ENCODE measurements at regions not wholly inside any gene's neighbourhood (a gene's known extent, or its start where the extent isn't known, plus 50 kb on each side); places are given as distances from the start of the nearest gene placed in this dataset.

DNA sequence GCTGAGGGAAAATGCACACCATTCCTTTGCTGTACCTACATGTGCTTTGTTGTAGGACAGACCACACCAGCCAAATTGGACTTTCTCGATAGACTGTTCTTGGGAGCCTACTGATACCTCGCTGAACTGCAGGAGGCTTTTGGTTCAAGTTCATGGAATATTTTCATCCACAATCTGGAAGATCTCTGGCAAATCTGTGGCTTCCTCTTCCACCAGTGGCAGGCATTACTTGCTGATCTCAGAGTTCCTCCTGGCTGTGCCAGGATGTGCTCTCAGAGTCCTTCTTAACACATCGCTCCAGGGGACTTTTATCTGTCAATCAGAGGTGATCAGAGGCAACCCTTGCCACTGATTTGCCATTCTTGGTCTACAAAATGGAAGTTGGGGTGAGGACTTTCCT is 87.7 kb downstream of the PTGR3 start:
- no peak for TF ChIP-seq CHD2 (IDR thresholded peaks at IDR 0.05; ENCODE audit: low read length, partially characterized antibody)
- TF ChIP-seq, protein P1, sequence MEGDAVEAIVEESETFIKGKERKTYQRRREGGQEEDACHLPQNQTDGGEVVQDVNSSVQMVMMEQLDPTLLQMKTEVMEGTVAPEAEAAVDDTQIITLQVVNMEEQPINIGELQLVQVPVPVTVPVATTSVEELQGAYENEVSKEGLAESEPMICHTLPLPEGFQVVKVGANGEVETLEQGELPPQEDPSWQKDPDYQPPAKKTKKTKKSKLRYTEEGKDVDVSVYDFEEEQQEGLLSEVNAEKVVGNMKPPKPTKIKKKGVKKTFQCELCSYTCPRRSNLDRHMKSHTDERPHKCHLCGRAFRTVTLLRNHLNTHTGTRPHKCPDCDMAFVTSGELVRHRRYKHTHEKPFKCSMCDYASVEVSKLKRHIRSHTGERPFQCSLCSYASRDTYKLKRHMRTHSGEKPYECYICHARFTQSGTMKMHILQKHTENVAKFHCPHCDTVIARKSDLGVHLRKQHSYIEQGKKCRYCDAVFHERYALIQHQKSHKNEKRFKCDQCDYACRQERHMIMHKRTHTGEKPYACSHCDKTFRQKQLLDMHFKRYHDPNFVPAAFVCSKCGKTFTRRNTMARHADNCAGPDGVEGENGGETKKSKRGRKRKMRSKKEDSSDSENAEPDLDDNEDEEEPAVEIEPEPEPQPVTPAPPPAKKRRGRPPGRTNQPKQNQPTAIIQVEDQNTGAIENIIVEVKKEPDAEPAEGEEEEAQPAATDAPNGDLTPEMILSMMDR (IDR thresholded peaks at IDR 0.05), result no peak
- TF ChIP-seq, protein P2, sequence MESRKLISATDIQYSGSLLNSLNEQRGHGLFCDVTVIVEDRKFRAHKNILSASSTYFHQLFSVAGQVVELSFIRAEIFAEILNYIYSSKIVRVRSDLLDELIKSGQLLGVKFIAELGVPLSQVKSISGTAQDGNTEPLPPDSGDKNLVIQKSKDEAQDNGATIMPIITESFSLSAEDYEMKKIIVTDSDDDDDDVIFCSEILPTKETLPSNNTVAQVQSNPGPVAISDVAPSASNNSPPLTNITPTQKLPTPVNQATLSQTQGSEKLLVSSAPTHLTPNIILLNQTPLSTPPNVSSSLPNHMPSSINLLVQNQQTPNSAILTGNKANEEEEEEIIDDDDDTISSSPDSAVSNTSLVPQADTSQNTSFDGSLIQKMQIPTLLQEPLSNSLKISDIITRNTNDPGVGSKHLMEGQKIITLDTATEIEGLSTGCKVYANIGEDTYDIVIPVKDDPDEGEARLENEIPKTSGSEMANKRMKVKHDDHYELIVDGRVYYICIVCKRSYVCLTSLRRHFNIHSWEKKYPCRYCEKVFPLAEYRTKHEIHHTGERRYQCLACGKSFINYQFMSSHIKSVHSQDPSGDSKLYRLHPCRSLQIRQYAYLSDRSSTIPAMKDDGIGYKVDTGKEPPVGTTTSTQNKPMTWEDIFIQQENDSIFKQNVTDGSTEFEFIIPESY (IDR thresholded peaks at IDR 0.05; ENCODE audit: borderline replicate concordance, low read depth), result no peak

All from SK-N-SH (cell line).